HG02852 (cell line): ENCODE measurements at regions not wholly inside any gene's neighbourhood (a gene's known extent, or its start where the extent isn't known, plus 50 kb on each side); places are given as distances from the start of the nearest gene placed in this dataset.

ENCODE experiments used
- ATAC-seq: cut with Tn5 transposase; IDR thresholded peaks from one replicate; pipeline ENCODE4 v1.9.1; 2021; ENCODE audit warnings: mild to moderate bottlenecking, moderate library complexity; ENCODE audit not compliant: unreplicated experiment

GRCh38 chr6:47151232-47151898 lies 109.2 kb upstream of the ADGRF1 start:
- no peak for ATAC-seq

- ATAC-seq: no peak
Measured at GRCh38 chr6:47149554-47149953, 107.4 kb upstream of the ADGRF1 start.

GRCh38 chr6:47149066-47149465 lies 106.9 kb upstream of the ADGRF1 start:
- ATAC-seq: no peak

- no peak for ATAC-seq
Measured at GRCh38 chr6:47147836-47148344, 105.8 kb upstream of the ADGRF1 start.

- ATAC-seq: no peak
Measured at GRCh38 chr6:47147175-47147727, 105.1 kb upstream of the ADGRF1 start.

- ATAC-seq: no peak
Measured at GRCh38 chr6:47146431-47147174, 104.5 kb upstream of the ADGRF1 start.

GRCh38 chr6:47145212-47145611 lies 103.1 kb upstream of the ADGRF1 start:
- no peak for ATAC-seq

GRCh38 chr6:47144306-47144705 lies 102.2 kb upstream of the ADGRF1 start:
- ATAC-seq: no peak

GRCh38 chr6:47141963-47142362 lies 99.8 kb upstream of the ADGRF1 start:
- no peak for ATAC-seq

- ATAC-seq: no peak
Measured at GRCh38 chr6:47141171-47141570, 99.0 kb upstream of the ADGRF1 start.

GRCh38 chr6:47138046-47138445 lies 95.9 kb upstream of the ADGRF1 start:
- no peak for ATAC-seq

- ATAC-seq: no peak
Measured at GRCh38 chr6:47137073-47137472, 94.9 kb upstream of the ADGRF1 start.

GRCh38 chr6:47135772-47136171 lies 93.6 kb upstream of the ADGRF1 start:
- no peak for ATAC-seq

- no peak for ATAC-seq
Measured at GRCh38 chr6:47134476-47135189, 92.5 kb upstream of the ADGRF1 start.

- ATAC-seq: no peak
Measured at GRCh38 chr6:47133230-47134000, 91.3 kb upstream of the ADGRF1 start.

- no peak for ATAC-seq
Measured at GRCh38 chr6:47132724-47133123, 90.6 kb upstream of the ADGRF1 start.

- no peak for ATAC-seq
Measured at GRCh38 chr6:47131773-47132172, 89.6 kb upstream of the ADGRF1 start.

GRCh38 chr6:47130086-47130485 lies 88.0 kb upstream of the ADGRF1 start:
- ATAC-seq: no peak

- ATAC-seq: no peak
Measured at GRCh38 chr6:47129129-47129528, 87.0 kb upstream of the ADGRF1 start.

GRCh38 chr6:47126647-47127391 lies 84.7 kb upstream of the ADGRF1 start:
- ATAC-seq: no peak
